Testis (tissue), 2 donors: ENCODE measurements at regions not wholly inside any gene's neighbourhood (a gene's known extent, or its start where the extent isn't known, plus 50 kb on each side); places are given as distances from the start of the nearest gene placed in this dataset.

Source experiments
- DNase-seq: peaks from one replicate; pipeline ENCODE4 v3.0.0-alpha.2; 2019
- H3K27ac ChIP-seq, 2 donors: fragments of 200-600 bp; sonication (generic); one replicate each; pipeline ENCODE4 v1.5.1; 2019
- H3K27me3 ChIP-seq: fragments of 200-600 bp; sonication (generic); one replicate; pipeline ENCODE4 v1.5.1; 2019
- H3K36me3 ChIP-seq: fragments of 200-600 bp; sonication (generic); one replicate; pipeline ENCODE4 v1.5.1; 2017; ENCODE audit warnings: low read depth; ENCODE audit errors: missing control alignments
- H3K4me1 ChIP-seq: fragments of 200-600 bp; sonication (generic); one replicate; pipeline ENCODE4 v1.5.1; 2019
- H3K4me3 ChIP-seq, 2 donors: fragments of 200-600 bp; sonication (generic); one replicate each; pipeline ENCODE4 v1.5.1; 2017 to 2019
- H3K9me3 ChIP-seq: fragments of 200-600 bp; sonication (generic); one replicate; pipeline ENCODE4 v1.5.1; 2017
- CTCF ChIP-seq, 3 experiments: fragments of 450-650 bp in 2 of 3; fragments of 200-600 bp in 1 of 3; sonication (generic) in 1 of 3; IDR thresholded peaks; one replicate each; pipeline ENCODE4 v1.5.1; 2016 to 2019; ENCODE audit warnings: antibody characterized with exemption in 3 of 3, mild to moderate bottlenecking in 2 of 3, moderate library complexity in 1 of 3
- POLR2A ChIP-seq: fragments of 450-650 bp; IDR thresholded peaks from one replicate; pipeline ENCODE4 v1.6.1; 2017; ENCODE audit warnings: antibody characterized with exemption, mild to moderate bottlenecking, moderate library complexity
- WGBS, 2 donors: methylation state at CpG; one replicate each; pipeline ENCODE4 v1.1.5; 2018; 5-methylcytosine and 5-hydroxymethylcytosine counted together
- intact Hi-C: fragments of 100-400 bp; cut with DNase I; formaldehyde crosslinking; loops from one replicate; pipeline ENCODE4 v1.15.1; 2023; ENCODE audit warnings: low total_unique reads

- H3K4me3 ChIP-seq, result no peak overlapping the region
- no peaks in the 10 kb centered on the region for H3K27me3 ChIP-seq
- DNase-seq, result no peak
- H3K27ac ChIP-seq, result no peak overlapping the region
- no peaks in the 10 kb centered on the region for H3K9me3 ChIP-seq
- intact Hi-C loops, result no loop called here
- TF ChIP-seq CTCF (IDR thresholded peaks at IDR 0.05), result no peak
- no peak for TF ChIP-seq POLR2A
- no peaks in the 10 kb centered on the region for H3K4me1 ChIP-seq
- H3K36me3 ChIP-seq, result no peaks in the 10 kb centered on the region
- 93 to 95% methylated on average over 7 of the region's 7 CpGs for whole genome bisulfite sequencing, 2 donors
These were observed 133.7 kb upstream of the SLC24A3 start for GRCh38 chr20:19078448-19079373.

DNA sequence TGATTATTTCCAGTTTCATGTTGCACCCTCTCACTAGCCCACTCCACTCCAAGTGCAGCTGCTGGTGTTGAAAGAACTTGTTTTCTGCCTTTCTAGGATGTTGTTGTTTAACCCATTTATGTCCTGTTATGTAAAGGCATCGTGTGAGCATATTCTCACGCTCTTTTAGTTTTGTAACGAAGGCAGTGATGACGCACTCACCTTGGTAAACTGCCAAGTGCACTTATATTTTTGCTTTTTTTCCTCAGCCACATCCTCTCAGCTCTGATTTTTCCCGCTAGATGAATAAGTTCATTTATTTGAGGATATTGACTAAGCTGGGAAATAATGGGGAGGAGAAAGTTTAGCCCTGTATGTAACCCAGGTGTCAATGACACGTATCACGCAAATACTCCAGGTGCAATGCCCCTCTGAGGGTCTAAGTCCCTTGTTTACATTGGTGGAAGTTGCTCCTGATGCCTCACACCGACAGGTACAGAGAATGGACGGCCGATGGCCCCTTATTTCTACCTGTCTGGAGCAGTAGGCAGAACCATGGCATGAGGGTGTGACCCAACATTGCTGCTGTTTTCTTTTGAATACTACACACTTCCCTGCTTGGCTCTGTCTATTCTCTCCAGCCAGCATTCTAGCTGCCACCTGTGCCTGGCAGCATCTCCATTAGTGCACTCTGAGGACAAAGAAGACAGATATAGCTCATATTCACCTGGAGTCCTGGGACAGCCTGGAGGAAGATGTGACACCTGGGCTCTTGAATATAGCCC lies 132.7 kb upstream of the SLC24A3 start:
- no peak for DNase-seq
- H3K27ac ChIP-seq, result no peak overlapping the region
- H3K36me3 ChIP-seq, result no peaks in the 10 kb centered on the region
- intact Hi-C loops, result no loop called here
- TF ChIP-seq POLR2A (no peak), CTCF (IDR thresholded peaks at IDR 0.05) (no peak)
- H3K9me3 ChIP-seq, result no peaks in the 10 kb centered on the region
- WGBS, 2 donors, result 69 to 87% methylated on average over 9 to 10 of the region's 10 CpGs
- no peaks in the 10 kb centered on the region for H3K27me3 ChIP-seq
- H3K4me1 ChIP-seq, result no peaks in the 10 kb centered on the region
- no peak overlapping the region for H3K4me3 ChIP-seq

GRCh38 chr20:19081937-19082336 lies 130.5 kb upstream of the SLC24A3 start:
- intact Hi-C loops, result no loop called here
- Histone ChIP-seq H3K4me1 (no peaks in the 10 kb centered on the region), H3K4me3 (no peak overlapping the region), H3K9me3 (no peaks in the 10 kb centered on the region), H3K27me3 (no peaks in the 10 kb centered on the region), H3K36me3 (no peaks in the 10 kb centered on the region), H3K27ac (no peak overlapping the region)
- 82 to 83% methylated on average over 1 of the region's 1 CpG for WGBS, 2 donors
- no peak for DNase-seq
- TF ChIP-seq POLR2A, result no peak
- TF ChIP-seq CTCF (IDR thresholded peaks at IDR 0.05), result no peak

DNA sequence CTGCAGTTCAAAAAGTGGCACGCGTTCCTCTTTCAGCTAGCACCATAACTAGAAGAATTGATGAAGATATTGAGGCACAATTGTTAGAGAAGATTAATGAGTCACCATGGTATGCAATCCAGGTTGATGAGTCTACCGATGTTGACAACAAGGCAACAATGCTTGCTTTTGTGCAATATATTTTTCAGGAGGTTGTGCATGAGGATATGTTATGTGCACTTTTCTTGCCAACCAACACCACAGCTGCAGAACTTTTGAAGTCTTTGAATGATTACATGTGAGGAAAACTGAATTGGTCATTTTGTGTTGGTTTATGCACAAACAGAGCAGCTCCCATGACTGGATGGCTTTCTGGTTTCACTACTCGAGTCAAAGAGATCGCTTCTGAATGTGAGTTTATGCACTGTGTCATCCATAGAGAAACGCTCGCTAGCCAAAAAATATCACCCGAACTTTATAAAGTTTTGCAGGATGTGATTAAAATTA lies 129.3 kb upstream of the SLC24A3 start:
- no peaks in the 10 kb centered on the region for H3K4me1 ChIP-seq
- H3K27ac ChIP-seq, result no peak overlapping the region
- H3K27me3 ChIP-seq, result no peaks in the 10 kb centered on the region
- no peak overlapping the region for H3K4me3 ChIP-seq
- no peak for DNase-seq
- H3K36me3 ChIP-seq, result no peaks in the 10 kb centered on the region
- H3K9me3 ChIP-seq, result no peaks in the 10 kb centered on the region
- WGBS, 2 donors, result 81% methylated on average over 8 of the region's 8 CpGs
- no peak for TF ChIP-seq POLR2A
- TF ChIP-seq CTCF (IDR thresholded peaks at IDR 0.05), result no peak
- intact Hi-C loops, result no loop called here
